AML-193 (cell line): ENCODE measurements at regions not wholly inside any gene's neighbourhood (a gene's known extent, or its start where the extent isn't known, plus 50 kb on each side); places are given as distances from the start of the nearest gene placed in this dataset.

Source experiments
- DNase-seq, 2 experiments: peaks; one replicate each; lab custom pipeline; 2025; lab: John Stamatoyannopoulos, UW

- DNase-seq: no peak
Observed at GRCh38 chr7:8937204-8937603, 503.8 kb downstream of the NXPH1 start.

- no peak for DNase-seq
Observed at GRCh38 chr7:8938044-8938805, 504.8 kb downstream of the NXPH1 start.

- no peak for DNase-seq
Observed at GRCh38 chr7:8939446-8939845, 506.0 kb downstream of the NXPH1 start.

- DNase-seq: no peak
Observed at GRCh38 chr7:8963722-8964121, 530.3 kb downstream of the NXPH1 start.

GRCh38 chr7:8965177-8965576 lies 531.8 kb downstream of the NXPH1 start:
- no peak for DNase-seq

GRCh38 chr7:8973601-8974000 lies 540.2 kb downstream of the NXPH1 start:
- no peak for DNase-seq

GRCh38 chr7:8975681-8976080 lies 542.3 kb downstream of the NXPH1 start:
- DNase-seq: no peak

- no peak for DNase-seq
Observed at GRCh38 chr7:8982338-8982992, 549.1 kb downstream of the NXPH1 start.

GRCh38 chr7:8985255-8985654 lies 551.8 kb downstream of the NXPH1 start:
- no peak for DNase-seq

- DNase-seq: no peak
Observed at GRCh38 chr7:8988267-8988666, 554.9 kb downstream of the NXPH1 start.

GRCh38 chr7:8991159-8991558 lies 557.8 kb downstream of the NXPH1 start:
- no peak for DNase-seq

- DNase-seq: no peak
Observed at GRCh38 chr7:8998762-8999161, 565.4 kb downstream of the NXPH1 start.

GRCh38 chr7:9013940-9014339 lies 580.5 kb downstream of the NXPH1 start:
- no peak for DNase-seq

- no peak for DNase-seq
Observed at GRCh38 chr7:9017286-9017685, 583.9 kb downstream of the NXPH1 start.

GRCh38 chr7:9022456-9022855 lies 589.0 kb downstream of the NXPH1 start:
- no peak for DNase-seq

- no peak for DNase-seq
Observed at GRCh38 chr7:9023675-9024294, 590.4 kb downstream of the NXPH1 start.

GRCh38 chr7:9026121-9026520 lies 592.7 kb downstream of the NXPH1 start:
- no peak for DNase-seq

- DNase-seq: no peak
Observed at GRCh38 chr7:9028012-9028411, 594.6 kb downstream of the NXPH1 start.

- no peak for DNase-seq
Observed at GRCh38 chr7:9029681-9030530, 596.5 kb downstream of the NXPH1 start.

GRCh38 chr7:9030976-9031375 lies 597.6 kb downstream of the NXPH1 start:
- no peak for DNase-seq

GRCh38 chr7:9031386-9031785 lies 598.0 kb downstream of the NXPH1 start:
- no peak for DNase-seq

- DNase-seq: no peak
Observed at GRCh38 chr7:9036080-9036479, 602.7 kb downstream of the NXPH1 start.
